ENCODE measurements at regions not wholly inside any gene's neighbourhood (a gene's known extent, or its start where the extent isn't known, plus 50 kb on each side); places are given as distances from the start of the nearest gene placed in this dataset.

DNA sequence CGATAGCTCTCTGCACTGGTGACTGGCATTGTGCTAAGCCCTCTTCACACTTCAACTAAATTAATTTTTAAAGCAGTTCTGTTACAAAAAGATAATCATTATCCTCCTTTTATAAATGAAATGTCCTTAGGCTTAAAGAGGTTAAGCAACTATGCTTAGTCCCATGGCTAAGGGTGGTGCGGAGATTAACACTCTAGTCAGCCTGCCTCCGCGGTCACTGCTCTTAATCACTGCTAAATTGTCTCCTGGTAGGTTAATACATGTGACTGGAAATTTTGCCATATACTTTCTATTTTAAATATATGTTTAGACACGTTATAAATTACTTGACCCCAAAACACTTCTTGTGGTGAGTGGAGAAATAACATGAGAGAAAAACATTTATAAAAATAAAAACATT, 473.7 kb downstream of the CENPC start:
- Histone ChIP-seq H3K9me3 (no peaks in the 10 kb centered on the region), H3K4me1 (no peaks in the 10 kb centered on the region), H3K4me3 (no peak overlapping the region), H3K27ac (no peak overlapping the region), H3K27me3 (no peaks in the 10 kb centered on the region), H3K36me3 (no peaks in the 10 kb centered on the region)
- no peak for TF ChIP-seq POLR2A (IDR thresholded peaks at IDR 0.05)
- TF ChIP-seq, protein P1, sequence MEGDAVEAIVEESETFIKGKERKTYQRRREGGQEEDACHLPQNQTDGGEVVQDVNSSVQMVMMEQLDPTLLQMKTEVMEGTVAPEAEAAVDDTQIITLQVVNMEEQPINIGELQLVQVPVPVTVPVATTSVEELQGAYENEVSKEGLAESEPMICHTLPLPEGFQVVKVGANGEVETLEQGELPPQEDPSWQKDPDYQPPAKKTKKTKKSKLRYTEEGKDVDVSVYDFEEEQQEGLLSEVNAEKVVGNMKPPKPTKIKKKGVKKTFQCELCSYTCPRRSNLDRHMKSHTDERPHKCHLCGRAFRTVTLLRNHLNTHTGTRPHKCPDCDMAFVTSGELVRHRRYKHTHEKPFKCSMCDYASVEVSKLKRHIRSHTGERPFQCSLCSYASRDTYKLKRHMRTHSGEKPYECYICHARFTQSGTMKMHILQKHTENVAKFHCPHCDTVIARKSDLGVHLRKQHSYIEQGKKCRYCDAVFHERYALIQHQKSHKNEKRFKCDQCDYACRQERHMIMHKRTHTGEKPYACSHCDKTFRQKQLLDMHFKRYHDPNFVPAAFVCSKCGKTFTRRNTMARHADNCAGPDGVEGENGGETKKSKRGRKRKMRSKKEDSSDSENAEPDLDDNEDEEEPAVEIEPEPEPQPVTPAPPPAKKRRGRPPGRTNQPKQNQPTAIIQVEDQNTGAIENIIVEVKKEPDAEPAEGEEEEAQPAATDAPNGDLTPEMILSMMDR (IDR thresholded peaks at IDR 0.05), result no peak
- no peak for DNase-seq

DNA sequence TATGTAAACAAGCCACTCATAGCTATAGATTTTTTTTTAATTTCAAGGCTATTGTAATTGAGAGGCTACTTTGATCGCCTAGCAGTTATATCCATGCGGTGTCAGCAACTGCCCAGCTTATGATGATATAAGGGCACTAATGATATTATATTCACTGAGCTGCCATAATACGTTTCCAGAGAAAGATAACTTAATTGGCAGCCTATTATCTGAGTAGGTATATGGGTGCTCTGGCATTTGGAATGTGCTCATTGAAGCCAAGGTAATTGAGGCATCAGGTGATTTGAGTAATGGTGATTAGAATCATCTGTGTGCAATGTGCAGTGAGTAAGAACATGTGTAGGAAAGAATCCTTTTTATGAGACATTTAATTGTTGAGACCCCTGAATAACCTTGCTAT, 490.0 kb downstream of the CENPC start:
- Histone ChIP-seq H3K4me3 (no peak overlapping the region), H3K36me3 (no peaks in the 10 kb centered on the region), H3K4me1 (no peaks in the 10 kb centered on the region), H3K27ac (no peak overlapping the region), H3K27me3 (no peaks in the 10 kb centered on the region), H3K9me3 (no peaks in the 10 kb centered on the region)
- no peak for DNase-seq
- no peak for TF ChIP-seq POLR2A (IDR thresholded peaks at IDR 0.05)
- TF ChIP-seq, protein P1 (IDR thresholded peaks at IDR 0.05), result no peak

DNA sequence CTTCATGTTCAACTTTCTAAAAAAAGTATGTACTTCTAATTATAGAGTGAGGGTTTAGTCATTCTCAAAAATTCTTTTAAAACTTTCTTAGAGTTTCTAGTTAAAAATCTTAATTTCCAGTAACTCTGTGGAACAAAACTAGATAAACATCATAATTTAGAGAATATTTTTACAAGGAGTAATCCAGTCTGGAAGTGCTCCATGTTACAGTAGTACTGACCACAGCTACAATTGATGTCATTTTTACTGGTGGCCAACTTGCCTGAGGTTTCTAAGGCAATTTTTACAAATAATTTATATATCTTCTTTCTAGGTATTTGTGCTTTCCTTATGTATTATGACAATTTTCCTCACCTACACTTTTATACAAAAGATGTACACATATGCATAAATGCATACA, 490.4 kb downstream of the CENPC start:
- no peak overlapping the region for H3K4me3 ChIP-seq
- no peaks in the 10 kb centered on the region for H3K36me3 ChIP-seq
- H3K27me3 ChIP-seq, result no peaks in the 10 kb centered on the region
- H3K27ac ChIP-seq, result no peak overlapping the region
- TF ChIP-seq POLR2A (IDR thresholded peaks at IDR 0.05), result no peak
- TF ChIP-seq, protein P1 (IDR thresholded peaks at IDR 0.05), result no peak
- no peak for DNase-seq
- H3K4me1 ChIP-seq, result no peaks in the 10 kb centered on the region
- no peaks in the 10 kb centered on the region for H3K9me3 ChIP-seq

DNA sequence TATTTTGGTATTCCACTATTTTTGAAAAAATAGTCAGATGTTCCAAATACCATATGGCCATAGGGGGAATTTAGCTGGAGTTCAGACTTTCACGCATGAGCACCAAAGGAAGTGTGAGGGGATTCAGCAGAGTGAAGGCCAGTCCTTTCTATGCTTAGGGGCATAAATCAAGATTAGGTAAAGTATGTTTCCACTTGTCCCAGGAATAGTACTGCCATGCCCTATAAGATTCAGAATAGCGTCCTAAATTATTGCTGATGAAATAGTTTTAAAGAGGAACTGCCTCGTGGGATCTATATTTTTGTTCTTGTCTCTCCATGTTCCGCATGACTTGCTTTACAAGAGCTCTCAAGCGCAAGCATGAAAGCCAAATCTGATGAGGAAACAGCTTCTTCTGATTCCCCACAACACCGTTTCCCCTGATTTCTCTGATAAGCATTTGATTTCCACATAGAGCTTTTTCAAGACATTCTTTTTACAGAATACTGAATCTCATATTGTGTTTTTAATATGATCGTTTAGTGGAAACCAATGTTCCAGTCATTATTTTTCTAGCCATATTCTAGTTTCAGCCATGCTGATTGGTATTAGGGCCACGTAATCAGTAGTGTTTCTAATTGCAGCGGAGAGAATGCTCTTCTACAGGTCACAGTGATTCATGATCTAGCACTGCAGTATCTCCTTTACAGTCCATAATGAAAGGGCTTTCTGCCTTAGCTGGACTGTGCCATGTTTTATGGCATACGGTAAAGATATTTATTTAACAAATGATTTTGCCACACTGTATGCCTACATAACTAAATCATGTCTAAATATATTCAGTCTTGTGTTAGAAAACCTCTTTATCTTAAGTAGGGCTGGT, 492.3 kb downstream of the CENPC start:
- no peak overlapping the region for H3K4me3 ChIP-seq
- no peak for DNase-seq
- no peak overlapping the region for H3K27ac ChIP-seq
- H3K4me1 ChIP-seq, result no peaks in the 10 kb centered on the region
- H3K36me3 ChIP-seq, result no peaks in the 10 kb centered on the region
- TF ChIP-seq POLR2A (IDR thresholded peaks at IDR 0.05), result no peak
- TF ChIP-seq, protein P1 (IDR thresholded peaks at IDR 0.05), result no peak
- H3K27me3 ChIP-seq, result no peaks in the 10 kb centered on the region
- H3K9me3 ChIP-seq, result no peaks in the 10 kb centered on the region

DNA sequence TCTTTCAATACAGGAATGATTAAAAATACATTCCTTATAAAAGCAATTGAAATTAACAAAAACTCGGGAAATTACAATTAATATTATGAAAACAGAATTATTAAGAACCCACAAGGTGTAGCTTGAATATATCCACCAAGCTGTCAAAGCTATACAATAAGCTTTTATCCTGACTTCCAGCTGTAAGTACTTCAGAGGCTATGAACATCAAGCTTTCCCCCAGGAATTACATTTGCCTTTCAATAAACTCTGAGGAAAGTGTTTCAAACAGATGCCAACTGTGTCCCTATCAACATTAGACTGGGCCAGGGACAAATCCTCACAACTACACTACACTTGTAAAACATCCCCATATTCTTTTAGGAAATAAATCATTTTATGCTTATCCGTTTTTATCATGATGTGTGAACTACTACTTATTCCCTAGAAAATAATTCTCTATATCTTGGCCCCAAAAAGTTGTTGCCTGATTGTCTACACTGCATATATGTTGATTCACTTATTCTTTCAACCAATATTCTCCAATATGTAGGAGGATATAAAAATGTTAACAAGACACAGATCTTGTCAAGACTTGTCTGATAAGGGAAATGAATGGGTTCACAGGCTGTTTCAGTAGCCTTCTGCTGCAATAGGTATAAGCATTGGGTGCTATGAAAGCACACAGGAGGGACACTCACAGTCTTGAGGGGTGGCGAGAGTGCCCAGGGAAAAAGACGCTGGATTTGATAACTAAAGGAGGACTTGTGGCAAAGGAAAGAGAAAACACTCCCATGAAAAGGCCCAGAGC, 494.1 kb downstream of the CENPC start:
- Histone ChIP-seq H3K9me3 (no peaks in the 10 kb centered on the region), H3K4me1 (no peaks in the 10 kb centered on the region), H3K27me3 (no peaks in the 10 kb centered on the region), H3K36me3 (no peaks in the 10 kb centered on the region), H3K27ac (no peak overlapping the region), H3K4me3 (no peak overlapping the region)
- TF ChIP-seq, protein P1 (IDR thresholded peaks at IDR 0.05), result no peak
- no peak for TF ChIP-seq POLR2A (IDR thresholded peaks at IDR 0.05)
- no peak for DNase-seq
